Pancreas (tissue), 10 donors: ENCODE measurements at regions not wholly inside any gene's neighbourhood (a gene's known extent, or its start where the extent isn't known, plus 50 kb on each side); places are given as distances from the start of the nearest gene placed in this dataset.

Source experiments
- ATAC-seq, 4 donors: fragments of 200-7000 bp; cut with Tn5 transposase; one replicate each; pipeline versions ENCODE4 v1.8.0 to v1.9.1; 2020; ENCODE audit warnings: mild to moderate bottlenecking in 4 of 4, moderate library complexity in 4 of 4
- DNase-seq, 6 donors: peaks; one replicate each; pipeline ENCODE4 v3.0.0-alpha.2; 2020
- FAIRE-seq: peaks from 2 replicates; lab custom pipeline; 2012; peaks lifted over from hg19 to GRCh38; lab: Jason Lieb, UNC
- H3K27ac ChIP-seq, 4 donors: fragments of 200-600 bp; sonication (generic); 1 replicate in 3 of 4; 2 replicates in 1 of 4; pipeline versions ENCODE4 v1.5.0 to v1.8.0; 2020
- H3K27me3 ChIP-seq, 4 donors: fragments of 200-600 bp; one replicate each; pipeline ENCODE4 v1.8.0; 2021
- H3K36me3 ChIP-seq, 3 donors: fragments of 200-600 bp; sonication (generic) in 1 of 3; one replicate each; pipeline versions ENCODE4 v1.5.0 to v1.8.0; 2020 to 2021
- H3K4me1 ChIP-seq, 3 donors: fragments of 200-600 bp; one replicate each; pipeline ENCODE4 v1.8.0; 2021
- H3K4me3 ChIP-seq, 4 donors: fragments of 200-600 bp; sonication (generic) in 2 of 4; one replicate each; pipeline versions ENCODE4 v1.5.0 to v1.8.0; 2020 to 2021
- H3K9me3 ChIP-seq, 4 donors: fragments of 200-600 bp; one replicate each; pipeline ENCODE4 v1.8.0; 2021
- WGBS, 2 donors: extraction: QIAGEN DNeasy Blood & Tissue Kit; methylation state at CpG; one replicate each; pipeline ENCODE4 v1.1.7; 2013; 5-methylcytosine and 5-hydroxymethylcytosine counted together
- intact Hi-C, 3 donors: fragments of 100-400 bp; cut with DNase I; formaldehyde crosslinking; loops; one replicate each; pipeline versions ENCODE4 v1.11.1 to v1.14.2; 2022
- TF ChIP-seq, protein P1 (sequence below), 4 donors: fragments of 200-600 bp; sonication (generic) in 3 of 4; IDR thresholded peaks; one replicate each; pipeline versions ENCODE4 v1.5.0 to v1.8.0; 2021; ENCODE audit warnings: antibody characterized with exemption in 4 of 4
- donor health status: healthy with polysubstance abuse.
- donor health status: DM: no; HTN: no; CAD: no; lungs with moderate emphysema.
- donor health status: DM: no; HTN: no; CAD: no.
- donor health status: control.
- donor health status: control.
- donor health status: Bipolar disorder and iron deficiency.
- donor health status: DM: yes; HTN: yes; CAD: no.
- donor health status: DM: no; HTN: no; CAD: no.
- donor health status: DM: no; HTN: no; CAD: no.
- donor health status: DM: yes; HTN: yes; CAD: no.

DNA sequence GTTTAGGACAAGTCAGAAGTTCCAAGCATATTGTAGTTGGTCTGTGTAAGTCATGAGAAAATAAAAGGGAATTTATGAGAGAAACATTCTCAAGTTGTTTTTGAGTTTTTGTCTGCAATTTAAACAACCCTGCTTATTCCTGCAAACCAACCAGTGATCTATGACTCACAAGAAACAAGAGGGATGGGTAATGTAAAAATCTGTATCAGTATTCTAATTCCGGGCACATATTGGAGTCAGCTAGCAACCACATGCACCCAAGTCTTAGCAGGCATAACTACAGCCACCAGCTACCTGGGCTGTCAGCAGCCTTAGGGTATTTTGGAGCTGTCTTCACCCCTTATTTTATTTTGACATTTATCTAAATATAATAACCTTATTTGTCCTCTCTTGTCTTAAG lies 128.7 kb upstream of the APC start:
- WGBS, 2 donors, result 38 to 89% methylated on average over 1 of the region's 1 CpG
- intact Hi-C loops, result no loop called here
- ATAC-seq, result no peak
- DNase-seq, result no peak
- no peaks in the 10 kb centered on the region for H3K36me3 ChIP-seq
- no peaks in the 10 kb centered on the region for H3K4me1 ChIP-seq
- H3K4me3 ChIP-seq, result no peak overlapping the region
- H3K9me3 ChIP-seq, result no peaks in the 10 kb centered on the region
- no peak for FAIRE-seq
- H3K27me3 ChIP-seq, result no peaks in the 10 kb centered on the region
- TF ChIP-seq, protein P1, sequence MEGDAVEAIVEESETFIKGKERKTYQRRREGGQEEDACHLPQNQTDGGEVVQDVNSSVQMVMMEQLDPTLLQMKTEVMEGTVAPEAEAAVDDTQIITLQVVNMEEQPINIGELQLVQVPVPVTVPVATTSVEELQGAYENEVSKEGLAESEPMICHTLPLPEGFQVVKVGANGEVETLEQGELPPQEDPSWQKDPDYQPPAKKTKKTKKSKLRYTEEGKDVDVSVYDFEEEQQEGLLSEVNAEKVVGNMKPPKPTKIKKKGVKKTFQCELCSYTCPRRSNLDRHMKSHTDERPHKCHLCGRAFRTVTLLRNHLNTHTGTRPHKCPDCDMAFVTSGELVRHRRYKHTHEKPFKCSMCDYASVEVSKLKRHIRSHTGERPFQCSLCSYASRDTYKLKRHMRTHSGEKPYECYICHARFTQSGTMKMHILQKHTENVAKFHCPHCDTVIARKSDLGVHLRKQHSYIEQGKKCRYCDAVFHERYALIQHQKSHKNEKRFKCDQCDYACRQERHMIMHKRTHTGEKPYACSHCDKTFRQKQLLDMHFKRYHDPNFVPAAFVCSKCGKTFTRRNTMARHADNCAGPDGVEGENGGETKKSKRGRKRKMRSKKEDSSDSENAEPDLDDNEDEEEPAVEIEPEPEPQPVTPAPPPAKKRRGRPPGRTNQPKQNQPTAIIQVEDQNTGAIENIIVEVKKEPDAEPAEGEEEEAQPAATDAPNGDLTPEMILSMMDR (IDR thresholded peaks at IDR 0.05), result no peak
- no peak overlapping the region for H3K27ac ChIP-seq

DNA sequence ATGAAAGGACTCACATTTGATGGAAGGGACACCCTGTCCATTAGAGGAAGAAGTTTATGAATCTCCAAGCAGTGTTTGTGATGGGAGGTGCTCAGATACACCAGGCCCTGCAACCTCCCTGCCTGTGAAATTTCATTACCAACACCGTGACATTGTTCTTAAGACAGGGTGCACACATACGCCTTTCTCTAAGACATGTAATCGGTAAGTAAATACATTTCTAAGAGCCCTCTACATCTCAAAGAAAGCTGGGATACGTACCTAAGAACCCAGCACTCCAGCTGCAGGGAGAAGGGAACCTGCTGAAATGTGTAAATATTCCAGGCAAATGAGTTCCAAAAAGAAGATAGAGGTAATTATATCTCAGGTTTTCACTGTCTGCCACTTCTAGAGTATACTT lies 125.0 kb upstream of the APC start:
- Histone ChIP-seq H3K4me3 (no peak overlapping the region), H3K27ac (no peak overlapping the region), H3K9me3 (no peaks in the 10 kb centered on the region), H3K36me3 (no peaks in the 10 kb centered on the region), H3K4me1 (no peaks in the 10 kb centered on the region), H3K27me3 (no peaks in the 10 kb centered on the region)
- intact Hi-C loops, result no loop called here
- ATAC-seq, result no peak
- FAIRE-seq, result no peak
- DNase-seq, result no peak
- TF ChIP-seq, protein P1 (IDR thresholded peaks at IDR 0.05), result no peak
- WGBS, 2 donors, result 74 to 80% methylated on average over 4 of the region's 4 CpGs

- FAIRE-seq (no peak), ATAC-seq (no peak), DNase-seq (no peak)
These were observed 123.4 kb upstream of the APC start for GRCh38 chr5:112614285-112614684.

GRCh38 chr5:112614986-112615385 lies 122.7 kb upstream of the APC start:
- no peak for FAIRE-seq
- no peak for ATAC-seq
- H3K4me1 ChIP-seq, result no peaks in the 10 kb centered on the region

More at GRCh38 chr5:112614285-112614684, 123.4 kb upstream of the APC start:
- intact Hi-C loops, result no loop called here
- Histone ChIP-seq H3K27me3 (no peaks in the 10 kb centered on the region), H3K4me1 (no peaks in the 10 kb centered on the region), H3K9me3 (no peaks in the 10 kb centered on the region), H3K27ac (no peak overlapping the region), H3K36me3 (no peaks in the 10 kb centered on the region), H3K4me3 (no peak overlapping the region)
- 84 to 88% methylated on average over 4 of the region's 4 CpGs for WGBS, 2 donors
- TF ChIP-seq, protein P1 (IDR thresholded peaks at IDR 0.05), result no peak

More at GRCh38 chr5:112614986-112615385, 122.7 kb upstream of the APC start:
- Histone ChIP-seq H3K36me3 (no peaks in the 10 kb centered on the region), H3K27ac (no peak overlapping the region), H3K27me3 (no peaks in the 10 kb centered on the region), H3K9me3 (no peaks in the 10 kb centered on the region), H3K4me3 (no peak overlapping the region)
- intact Hi-C loops, result no loop called here
- TF ChIP-seq, protein P1 (IDR thresholded peaks at IDR 0.05), result no peak
- WGBS, 2 donors, result 52 to 57% methylated on average over 1 of the region's 1 CpG
- no peak for DNase-seq
